GM12878 (cell line): ENCODE measurements at regions not wholly inside any gene's neighbourhood (a gene's known extent, or its start where the extent isn't known, plus 50 kb on each side); places are given as distances from the start of the nearest gene placed in this dataset.

Experiments
- ATAC-seq: fragments of 200-7000 bp; cut with Tn5 transposase; 3 replicates; pipeline ENCODE4 v1.9.1; 2020; ENCODE audit warnings: mild to moderate bottlenecking, moderate library complexity
- BruUV-seq: library from RNA; stranded (reverse); fragments of 400-500 nt; replicated peaks from 2 replicates; lab custom pipeline; 2021; lab: Mats Ljungman, UMichigan
- CTCF ChIA-PET: fragments of 300-600 bp; sonication (Branson Sonifier 250); formaldehyde crosslinking; extraction: SDS; loops from one replicate; lab custom pipeline; 2021; ENCODE audit warnings: inconsistent platforms; lab: Yijun Ruan, JAX
- POLR2A ChIA-PET: fragments of 350-600 bp; formaldehyde crosslinking; extraction: SDS; loops from one replicate; lab custom pipeline; 2021; ENCODE audit warnings: inconsistent platforms; lab: Charles Lee
- RAD21 ChIA-PET: fragments of 300-600 bp; sonication (Branson Sonifier 250); formaldehyde crosslinking; loops from one replicate; lab custom pipeline; 2023; ENCODE audit warnings: antibody characterized with exemption; ENCODE audit not compliant: unreplicated experiment; lab: Charles Lee
- SMC1A ChIA-PET: fragments of 300-600 bp; sonication (Branson Sonifier 250); formaldehyde crosslinking; loops from one replicate; lab custom pipeline; 2023; ENCODE audit not compliant: unreplicated experiment, uncharacterized antibody; lab: Charles Lee
- DNase-seq: peaks from one replicate; pipeline ENCODE4 v3.0.0-alpha.2; 2011; ENCODE audit warnings: low read depth, low spot score
- FAIRE-seq: peaks from 3 replicates; lab custom pipeline; 2011; peaks lifted over from hg19 to GRCh38; lab: Jason Lieb, UNC
- H2AFZ ChIP-seq: 2 replicates; pipeline ENCODE4 v1.6.0; 2011; ENCODE audit warnings: low read depth, low read length, control low read depth; ENCODE audit not compliant: control insufficient read depth
- H3K27ac ChIP-seq: 2 replicates; pipeline ENCODE4 v1.5.1; 2011; ENCODE audit warnings: control low read depth; ENCODE audit not compliant: control insufficient read depth, insufficient read depth
- H3K27me3 ChIP-seq, 2 experiments: replicated peaks in 1 of 2; 2 replicates each; pipeline versions ENCODE4 v1.6.0 to v1.6.1; 2011; ENCODE audit warnings: low read length in 1 of 2; ENCODE audit not compliant: control insufficient read depth in 2 of 2, insufficient read depth in 2 of 2
- H3K36me3 ChIP-seq, 2 experiments: 2 replicates each; pipeline ENCODE4 v1.5.1; 2011; ENCODE audit warnings: low read length in 1 of 2; ENCODE audit not compliant: control insufficient read depth in 2 of 2, insufficient read depth in 2 of 2
- H3K4me1 ChIP-seq: 2 replicates; pipeline ENCODE4 v1.6.1; 2011; ENCODE audit warnings: mild to moderate bottlenecking, low read length, moderate library complexity, mixed read lengths; ENCODE audit not compliant: control insufficient read depth, insufficient read depth
- H3K4me2 ChIP-seq: 2 replicates; pipeline ENCODE4 v1.6.0; 2011; ENCODE audit warnings: control low read depth; ENCODE audit not compliant: control insufficient read depth, insufficient read depth
- H3K4me3 ChIP-seq: fragments of 200-600 bp; sonication (generic); 2 replicates; pipeline ENCODE4 v1.5.1; 2016
- H3K79me2 ChIP-seq: 2 replicates; pipeline ENCODE4 v1.6.0; 2011; ENCODE audit warnings: low read length; ENCODE audit not compliant: control insufficient read depth, insufficient read depth
- H3K9ac ChIP-seq: 2 replicates; pipeline ENCODE4 v1.8.0; 2011; ENCODE audit warnings: low read length, control low read depth, mixed read lengths; ENCODE audit not compliant: control insufficient read depth, insufficient read depth
- H3K9me3 ChIP-seq: replicated peaks from 3 replicates; pipeline ENCODE4 v1.5.1; 2011; ENCODE audit warnings: mild to moderate bottlenecking, low read length; ENCODE audit not compliant: control insufficient read depth, insufficient read depth
- H4K20me1 ChIP-seq: 2 replicates; pipeline ENCODE4 v1.6.0; 2011; ENCODE audit not compliant: control insufficient read depth, insufficient read depth
- BRCA1 ChIP-seq: IDR thresholded peaks from 2 replicates; pipeline ENCODE4 v1.6.1; 2011; ENCODE audit warnings: low read depth, low read length, improper control_type of control experiment
- CREB1 ChIP-seq: IDR thresholded peaks from 2 replicates; pipeline ENCODE4 v1.6.1; 2012; ENCODE audit warnings: low read depth, mild to moderate bottlenecking, inconsistent platforms
- FOXM1 ChIP-seq: IDR thresholded peaks from 2 replicates; pipeline ENCODE4 v1.6.1; 2012; ENCODE audit warnings: low read depth, mild to moderate bottlenecking, inconsistent platforms, low read length, moderate library complexity
- GATAD2B ChIP-seq: fragments of 450-650 bp; conservative IDR thresholded peaks from 2 replicates; pipeline ENCODE4 v1.6.1; 2017; ENCODE audit warnings: low read depth, mild to moderate bottlenecking, moderate library complexity
- IRF4 ChIP-seq: IDR thresholded peaks from 2 replicates; pipeline ENCODE4 v1.6.1; 2011; ENCODE audit warnings: low read depth, low read length
- MLLT1 ChIP-seq: fragments of 450-650 bp; IDR thresholded peaks from 2 replicates; pipeline ENCODE4 v1.6.1; 2016; ENCODE audit warnings: mild to moderate bottlenecking
- NFXL1 ChIP-seq: fragments of 450-650 bp; IDR thresholded peaks from 2 replicates; pipeline ENCODE4 v1.6.1; 2017; ENCODE audit warnings: antibody characterized with exemption, mild to moderate bottlenecking, borderline replicate concordance
- WGBS: methylation state at CpG from one replicate; pipeline ENCODE4 v1.1.6; 2016; ENCODE audit warnings: low lambda C conversion rate; ENCODE audit not compliant: insufficient replicate concordance, insufficient coverage; ENCODE audit errors: missing lambda C conversion rate; 5-methylcytosine and 5-hydroxymethylcytosine counted together
- in situ Hi-C: fragments of 300-500 bp; cut with MboI; formaldehyde crosslinking; loops from 9 replicates; pipeline ENCODE4 v1.14.3; 2018; ENCODE audit warnings: mixed read lengths
- intact Hi-C: fragments of 100-400 bp; cut with micrococcal nuclease; formaldehyde crosslinking; loops from one replicate; pipeline ENCODE4 v1.14.2; 2022; ENCODE audit not compliant: unreplicated experiment
- TF ChIP-seq, protein P1 (sequence below): IDR thresholded peaks from 2 replicates; pipeline ENCODE4 v1.6.1; 2011; ENCODE audit warnings: mild to moderate bottlenecking, low read depth, low read length, moderate library complexity; ENCODE audit not compliant: insufficient replicate concordance
- TF ChIP-seq, protein P2 (sequence below): fragments of 450-650 bp; formaldehyde crosslinking; IDR thresholded peaks from 2 replicates; pipeline ENCODE4 v1.5.0; 2022; ENCODE audit warnings: mild to moderate bottlenecking, missing genetic modification characterization
- TF ChIP-seq, protein P3 (sequence below), 3 experiments: IDR thresholded peaks in 2 of 3; conservative IDR thresholded peaks in 1 of 3; 2 replicates each; pipeline ENCODE4 v1.5.1; 2011; ENCODE audit warnings: low read depth in 3 of 3, low read length in 3 of 3, mild to moderate bottlenecking in 3 of 3, control low read depth in 2 of 3, moderate library complexity in 2 of 3, inconsistent platforms in 1 of 3, mixed read lengths in 1 of 3; ENCODE audit not compliant: control insufficient read depth in 2 of 3, insufficient read depth in 1 of 3; ENCODE audit errors: extremely low read depth in 1 of 3

DNA sequence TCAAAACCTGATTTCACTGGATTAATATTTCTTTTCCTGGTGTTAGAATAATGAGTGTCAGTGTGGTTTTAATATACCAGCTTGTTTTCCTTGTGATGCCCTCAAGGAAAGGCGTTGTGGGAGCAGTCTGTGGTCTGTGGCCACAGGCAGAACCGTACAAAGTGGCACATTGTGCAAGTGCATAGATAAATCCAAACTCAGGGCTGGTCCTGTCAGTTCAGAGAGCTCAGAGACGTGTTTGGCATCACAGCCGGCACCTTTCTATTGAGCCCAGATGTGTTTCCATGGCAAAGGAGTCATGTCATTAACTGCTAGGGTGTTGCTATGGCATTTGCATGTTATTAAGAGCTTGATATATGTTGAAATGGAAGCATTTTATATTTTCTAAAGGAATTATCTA lies 289.9 kb upstream of the RASGRP1 start:
- no peak overlapping the region for H3K4me3 ChIP-seq
- no peaks in the 10 kb centered on the region for H3K4me1 ChIP-seq
- ATAC-seq (no peak), FAIRE-seq (no peak), DNase-seq (no peak)
- POLR2A ChIA-PET = no interaction called here
- BruUV-seq = no TSS peak
- no peaks in the 10 kb centered on the region for H3K79me2 ChIP-seq
- no peak overlapping the region for H3K4me2 ChIP-seq
- SMC1A ChIA-PET = interaction anchor here (1.2 to 1.8 kb wide), 5 partner anchors 8 to 147 kb away, joined by 3 to 9 read pairs (median 4); no protein-coding TSS in a partner anchor
- RAD21 ChIA-PET = interaction anchor here (0.8 kb wide), 1 partner anchor 150 kb away, joined by 3 read pairs; no protein-coding TSS in a partner anchor
- H3K9ac ChIP-seq = no peak overlapping the region
- intact Hi-C loops = loop anchor here (10.0 kb wide), 1 partner anchor 150 kb away; no protein-coding TSS in a partner anchor
- WGBS = 0% methylated on average over 4 of the region's 4 CpGs
- no peak overlapping the region for H3K27ac ChIP-seq
- H3K36me3 ChIP-seq = no peaks in the 10 kb centered on the region
- in situ Hi-C loops = no loop called here
- CTCF ChIA-PET = interaction anchor here (0.9 to 2.6 kb wide), 5 partner anchors 10 to 414 kb away, joined by 3 to 13 read pairs (median 8); no protein-coding TSS in a partner anchor
- H2AFZ ChIP-seq = no peak overlapping the region
- no peaks in the 10 kb centered on the region for H3K9me3 ChIP-seq
- TF ChIP-seq BRCA1 (no peak), FOXM1 (no peak), MLLT1 (no peak), NFXL1 (no peak), IRF4 (no peak), CREB1 (no peak), GATAD2B (no peak)
- TF ChIP-seq, protein P1, sequence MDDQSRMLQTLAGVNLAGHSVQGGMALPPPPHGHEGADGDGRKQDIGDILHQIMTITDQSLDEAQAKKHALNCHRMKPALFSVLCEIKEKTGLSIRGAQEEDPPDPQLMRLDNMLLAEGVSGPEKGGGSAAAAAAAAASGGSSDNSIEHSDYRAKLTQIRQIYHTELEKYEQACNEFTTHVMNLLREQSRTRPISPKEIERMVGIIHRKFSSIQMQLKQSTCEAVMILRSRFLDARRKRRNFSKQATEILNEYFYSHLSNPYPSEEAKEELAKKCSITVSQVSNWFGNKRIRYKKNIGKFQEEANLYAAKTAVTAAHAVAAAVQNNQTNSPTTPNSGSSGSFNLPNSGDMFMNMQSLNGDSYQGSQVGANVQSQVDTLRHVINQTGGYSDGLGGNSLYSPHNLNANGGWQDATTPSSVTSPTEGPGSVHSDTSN = no peak
- TF ChIP-seq, protein P2, sequence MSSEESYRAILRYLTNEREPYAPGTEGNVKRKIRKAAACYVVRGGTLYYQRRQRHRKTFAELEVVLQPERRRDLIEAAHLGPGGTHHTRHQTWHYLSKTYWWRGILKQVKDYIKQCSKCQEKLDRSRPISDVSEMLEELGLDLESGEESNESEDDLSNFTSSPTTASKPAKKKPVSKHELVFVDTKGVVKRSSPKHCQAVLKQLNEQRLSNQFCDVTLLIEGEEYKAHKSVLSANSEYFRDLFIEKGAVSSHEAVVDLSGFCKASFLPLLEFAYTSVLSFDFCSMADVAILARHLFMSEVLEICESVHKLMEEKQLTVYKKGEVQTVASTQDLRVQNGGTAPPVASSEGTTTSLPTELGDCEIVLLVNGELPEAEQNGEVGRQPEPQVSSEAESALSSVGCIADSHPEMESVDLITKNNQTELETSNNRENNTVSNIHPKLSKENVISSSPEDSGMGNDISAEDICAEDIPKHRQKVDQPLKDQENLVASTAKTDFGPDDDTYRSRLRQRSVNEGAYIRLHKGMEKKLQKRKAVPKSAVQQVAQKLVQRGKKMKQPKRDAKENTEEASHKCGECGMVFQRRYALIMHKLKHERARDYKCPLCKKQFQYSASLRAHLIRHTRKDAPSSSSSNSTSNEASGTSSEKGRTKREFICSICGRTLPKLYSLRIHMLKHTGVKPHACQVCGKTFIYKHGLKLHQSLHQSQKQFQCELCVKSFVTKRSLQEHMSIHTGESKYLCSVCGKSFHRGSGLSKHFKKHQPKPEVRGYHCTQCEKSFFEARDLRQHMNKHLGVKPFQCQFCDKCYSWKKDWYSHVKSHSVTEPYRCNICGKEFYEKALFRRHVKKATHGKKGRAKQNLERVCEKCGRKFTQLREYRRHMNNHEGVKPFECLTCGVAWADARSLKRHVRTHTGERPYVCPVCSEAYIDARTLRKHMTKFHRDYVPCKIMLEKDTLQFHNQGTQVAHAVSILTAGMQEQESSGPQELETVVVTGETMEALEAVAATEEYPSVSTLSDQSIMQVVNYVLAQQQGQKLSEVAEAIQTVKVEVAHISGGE (CRISPR knock-in tag) = no peak
- TF ChIP-seq, protein P3, sequence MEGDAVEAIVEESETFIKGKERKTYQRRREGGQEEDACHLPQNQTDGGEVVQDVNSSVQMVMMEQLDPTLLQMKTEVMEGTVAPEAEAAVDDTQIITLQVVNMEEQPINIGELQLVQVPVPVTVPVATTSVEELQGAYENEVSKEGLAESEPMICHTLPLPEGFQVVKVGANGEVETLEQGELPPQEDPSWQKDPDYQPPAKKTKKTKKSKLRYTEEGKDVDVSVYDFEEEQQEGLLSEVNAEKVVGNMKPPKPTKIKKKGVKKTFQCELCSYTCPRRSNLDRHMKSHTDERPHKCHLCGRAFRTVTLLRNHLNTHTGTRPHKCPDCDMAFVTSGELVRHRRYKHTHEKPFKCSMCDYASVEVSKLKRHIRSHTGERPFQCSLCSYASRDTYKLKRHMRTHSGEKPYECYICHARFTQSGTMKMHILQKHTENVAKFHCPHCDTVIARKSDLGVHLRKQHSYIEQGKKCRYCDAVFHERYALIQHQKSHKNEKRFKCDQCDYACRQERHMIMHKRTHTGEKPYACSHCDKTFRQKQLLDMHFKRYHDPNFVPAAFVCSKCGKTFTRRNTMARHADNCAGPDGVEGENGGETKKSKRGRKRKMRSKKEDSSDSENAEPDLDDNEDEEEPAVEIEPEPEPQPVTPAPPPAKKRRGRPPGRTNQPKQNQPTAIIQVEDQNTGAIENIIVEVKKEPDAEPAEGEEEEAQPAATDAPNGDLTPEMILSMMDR (IDR thresholded peaks at IDR 0.05 in 2 of 3, conservative IDR thresholded peaks at IDR 0.05 in 1 of 3; ENCODE audit: control insufficient read depth in 2 of 3, extremely low read depth in 1 of 3, insufficient read depth in 1 of 3, low read depth in 3 of 3, low read length in 3 of 3) = no peak
- TF ChIP-seq, all 136 proteins: peak for 0
- no peaks in the 10 kb centered on the region for H4K20me1 ChIP-seq
- H3K27me3 ChIP-seq = no peaks in the 10 kb centered on the region
